ENCODE measurements at regions not wholly inside any gene's neighbourhood (a gene's known extent, or its start where the extent isn't known, plus 50 kb on each side); places are given as distances from the start of the nearest gene placed in this dataset.
"Not testable (repeated sequence)": the region's sequence is repeated elsewhere in the genome, so short reads cannot be mapped to it uniquely, and the experiment has no call there.

DNA sequence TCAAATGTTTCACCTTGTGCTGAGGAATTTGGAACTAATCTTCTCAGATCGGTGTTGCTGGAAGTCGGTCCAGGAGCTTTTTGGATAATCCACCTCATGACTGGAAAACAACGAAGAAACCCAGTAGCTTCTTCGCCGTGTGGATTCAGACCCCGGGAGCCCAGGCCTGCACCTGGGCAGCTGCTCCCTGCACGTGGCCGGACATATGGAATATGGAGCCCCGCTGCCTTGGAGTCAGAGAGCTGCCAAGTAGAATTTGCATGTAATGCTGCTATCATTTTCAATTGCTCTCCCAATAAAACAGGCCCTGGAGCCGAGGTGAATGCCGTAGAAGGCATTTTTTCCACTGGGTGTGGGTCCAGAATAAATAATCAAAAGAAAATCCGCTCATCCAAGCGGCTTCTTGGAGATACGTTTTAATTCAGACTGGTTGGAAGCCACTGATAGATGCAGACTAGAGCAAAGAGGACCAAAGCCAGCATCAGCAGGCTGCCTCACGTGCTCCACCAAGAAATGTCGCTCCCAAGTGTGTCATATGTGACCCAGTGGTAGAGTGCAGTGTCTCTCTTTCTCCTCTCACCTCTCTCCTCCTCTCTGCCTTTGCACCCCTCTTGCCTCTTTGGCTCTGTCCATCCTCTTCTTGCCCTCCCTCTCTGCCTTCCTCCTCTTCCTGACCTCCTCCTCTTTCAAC lies 115.3 kb downstream of the ZNF664 start:
- no peak overlapping the region for H3K4me3 ChIP-seq (ENCODE audit: low read depth, low read length)
- in situ Hi-C loops (cut with HindIII; ENCODE audit: low sequenced_read_pairs) = no loop called here
- TF ChIP-seq, protein P1, sequence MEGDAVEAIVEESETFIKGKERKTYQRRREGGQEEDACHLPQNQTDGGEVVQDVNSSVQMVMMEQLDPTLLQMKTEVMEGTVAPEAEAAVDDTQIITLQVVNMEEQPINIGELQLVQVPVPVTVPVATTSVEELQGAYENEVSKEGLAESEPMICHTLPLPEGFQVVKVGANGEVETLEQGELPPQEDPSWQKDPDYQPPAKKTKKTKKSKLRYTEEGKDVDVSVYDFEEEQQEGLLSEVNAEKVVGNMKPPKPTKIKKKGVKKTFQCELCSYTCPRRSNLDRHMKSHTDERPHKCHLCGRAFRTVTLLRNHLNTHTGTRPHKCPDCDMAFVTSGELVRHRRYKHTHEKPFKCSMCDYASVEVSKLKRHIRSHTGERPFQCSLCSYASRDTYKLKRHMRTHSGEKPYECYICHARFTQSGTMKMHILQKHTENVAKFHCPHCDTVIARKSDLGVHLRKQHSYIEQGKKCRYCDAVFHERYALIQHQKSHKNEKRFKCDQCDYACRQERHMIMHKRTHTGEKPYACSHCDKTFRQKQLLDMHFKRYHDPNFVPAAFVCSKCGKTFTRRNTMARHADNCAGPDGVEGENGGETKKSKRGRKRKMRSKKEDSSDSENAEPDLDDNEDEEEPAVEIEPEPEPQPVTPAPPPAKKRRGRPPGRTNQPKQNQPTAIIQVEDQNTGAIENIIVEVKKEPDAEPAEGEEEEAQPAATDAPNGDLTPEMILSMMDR (IDR thresholded peaks at IDR 0.05; ENCODE audit: low read depth, low read length) = no peak
- DNase-seq (ENCODE audit: low read depth, low spot score) = no peak

DNA sequence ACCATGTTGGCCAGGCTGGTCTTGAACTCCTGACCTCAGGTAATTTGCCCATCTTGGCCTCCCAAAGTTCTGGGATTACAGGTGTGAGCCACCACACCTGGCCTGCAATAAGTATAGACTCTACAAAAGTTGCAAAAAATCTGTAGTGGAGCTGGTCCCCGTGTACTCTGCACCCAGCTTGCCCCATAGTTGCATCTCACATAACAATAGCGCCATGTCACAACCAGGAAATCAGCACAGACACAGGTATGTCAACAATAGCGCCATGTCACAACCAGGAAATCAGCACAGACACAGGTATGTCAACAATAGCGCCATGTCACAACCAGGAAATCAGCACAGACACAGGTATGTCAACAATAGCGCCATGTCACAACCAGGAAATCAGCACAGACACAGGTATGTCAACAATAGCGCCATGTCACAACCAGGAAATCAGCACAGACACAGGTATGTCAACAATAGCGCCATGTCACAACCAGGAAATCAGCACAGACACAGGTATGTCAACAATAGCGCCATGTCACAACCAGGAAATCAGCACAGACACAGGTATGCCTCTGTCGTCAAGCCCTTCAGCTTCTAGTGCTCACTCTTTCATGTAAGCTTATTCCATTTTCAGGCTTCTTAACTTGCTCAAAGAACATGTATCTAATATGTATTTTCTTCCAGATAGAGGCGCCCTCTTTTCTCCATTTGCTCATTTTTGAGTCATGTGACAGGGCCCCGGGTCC lies 116.3 kb downstream of the ZNF664 start:
- H3K4me3 ChIP-seq (ENCODE audit: low read depth, low read length); in situ Hi-C loops (cut with HindIII; ENCODE audit: low sequenced_read_pairs); DNase-seq (ENCODE audit: low read depth, low spot score): not testable (repeated sequence)

DNA sequence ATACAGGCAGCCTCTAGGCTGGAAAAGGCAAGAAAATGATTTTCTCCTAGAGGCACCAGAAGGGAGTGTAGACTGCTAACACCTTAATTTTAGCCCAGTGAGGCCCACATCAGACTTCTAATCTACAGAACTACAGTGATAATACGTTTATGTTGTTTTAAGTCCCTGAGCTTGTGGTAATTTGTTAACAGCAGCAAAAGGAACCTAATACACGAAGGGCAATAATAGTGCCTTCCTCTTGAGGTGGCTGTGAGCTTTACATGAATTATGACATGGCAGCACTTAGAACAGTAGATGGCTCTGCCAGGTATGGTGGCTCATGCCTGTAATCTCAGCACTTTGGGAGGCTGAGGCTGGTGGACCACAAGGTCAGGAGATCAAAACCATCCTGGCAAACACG lies 118.8 kb downstream of the ZNF664 start:
- TF ChIP-seq, protein P1 (IDR thresholded peaks at IDR 0.05; ENCODE audit: low read depth, low read length) = no peak
- in situ Hi-C loops (cut with HindIII; ENCODE audit: low sequenced_read_pairs) = no loop called here
- H3K4me3 ChIP-seq (ENCODE audit: low read depth, low read length) = no peak overlapping the region
- DNase-seq (ENCODE audit: low read depth, low spot score) = no peak

DNA sequence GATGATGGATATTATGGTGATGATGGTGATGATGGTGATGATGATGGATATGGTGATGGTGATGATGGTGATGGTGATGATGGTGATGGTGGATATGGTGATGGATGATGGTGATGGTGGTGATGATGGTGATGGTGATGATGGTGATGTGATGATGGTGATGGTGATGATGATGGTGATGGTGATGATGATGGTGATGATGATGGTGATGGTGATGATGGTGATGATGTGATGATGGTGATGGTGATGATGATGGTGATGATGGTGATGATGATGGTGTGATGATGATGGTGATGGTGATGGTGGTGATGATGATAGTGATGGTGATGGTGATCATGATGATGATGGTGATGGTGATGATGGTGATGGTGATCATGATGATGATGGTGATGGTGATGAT lies 119.5 kb downstream of the ZNF664 start:
- DNase-seq (ENCODE audit: low read depth, low spot score); H3K4me3 ChIP-seq (ENCODE audit: low read depth, low read length); in situ Hi-C loops (cut with HindIII; ENCODE audit: low sequenced_read_pairs): not testable (repeated sequence)

DNA sequence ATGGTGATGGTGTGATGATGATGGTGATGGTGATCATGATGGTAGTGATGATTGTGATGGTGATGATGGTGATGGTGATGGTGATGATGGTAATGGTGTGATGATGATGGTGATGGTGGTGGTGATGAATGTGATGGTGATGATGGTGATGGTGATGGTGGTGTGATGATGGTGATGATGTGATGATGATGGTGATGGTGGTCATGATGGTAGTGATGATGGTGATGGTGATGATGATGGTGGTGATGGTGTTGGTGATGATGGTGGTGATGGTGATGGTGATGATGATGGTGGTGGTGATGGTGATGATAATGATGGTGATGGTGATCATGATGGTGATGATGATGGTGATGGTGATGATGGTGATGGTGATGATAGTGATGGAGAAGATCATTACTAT lies 120.3 kb downstream of the ZNF664 start:
- no peak overlapping the region for H3K4me3 ChIP-seq (ENCODE audit: low read depth, low read length)
- no peak for DNase-seq (ENCODE audit: low read depth, low spot score)
- in situ Hi-C loops (cut with HindIII; ENCODE audit: low sequenced_read_pairs) = no loop called here
- TF ChIP-seq, protein P1 (IDR thresholded peaks at IDR 0.05; ENCODE audit: low read depth, low read length) = no peak

DNA sequence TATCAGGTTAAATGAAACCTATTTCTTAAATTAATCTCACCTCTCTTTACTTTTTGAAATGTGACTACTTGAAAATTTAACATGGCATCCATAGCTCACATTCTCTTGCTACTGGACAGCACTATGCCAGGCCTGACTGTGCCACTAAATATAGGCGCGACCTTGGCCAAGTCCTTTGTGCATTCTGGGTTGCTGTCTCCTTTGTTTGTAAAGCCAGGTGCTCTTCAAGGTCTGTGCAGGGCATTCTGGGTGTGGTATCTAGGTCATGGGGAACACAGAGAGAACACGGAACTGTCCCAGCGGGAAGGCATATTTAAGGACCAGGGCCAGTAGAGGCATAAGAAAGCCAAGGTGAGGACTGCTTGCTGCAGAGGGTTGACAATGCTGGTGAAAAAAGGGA lies 121.2 kb downstream of the ZNF664 start:
- no peak for DNase-seq (ENCODE audit: low read depth, low spot score)
- TF ChIP-seq, protein P1 (IDR thresholded peaks at IDR 0.05; ENCODE audit: low read depth, low read length) = no peak
- no peak overlapping the region for H3K4me3 ChIP-seq (ENCODE audit: low read depth, low read length)
- in situ Hi-C loops (cut with HindIII; ENCODE audit: low sequenced_read_pairs) = no loop called here

DNA sequence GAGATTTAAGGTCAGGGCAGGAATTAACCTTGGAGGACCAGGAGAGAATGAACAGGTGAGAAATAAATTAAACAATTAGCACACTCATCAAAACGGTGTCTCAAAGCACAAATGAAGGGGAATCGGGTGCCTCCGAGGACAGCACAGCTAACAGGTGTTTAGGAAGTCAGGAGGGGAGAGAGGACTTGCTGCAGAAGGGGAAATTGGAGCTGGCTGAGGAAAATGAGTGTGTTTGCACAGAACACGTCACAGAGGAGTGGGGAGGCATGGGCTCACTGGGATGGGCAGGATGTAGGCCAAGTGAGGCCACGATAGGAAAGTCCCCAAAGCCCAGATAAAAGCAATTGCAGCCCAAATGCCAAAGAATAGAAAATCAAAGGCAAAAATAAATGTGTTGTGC lies 121.7 kb downstream of the ZNF664 start:
- TF ChIP-seq, protein P1 (IDR thresholded peaks at IDR 0.05; ENCODE audit: low read depth, low read length) = no peak
- DNase-seq (ENCODE audit: low read depth, low spot score) = no peak
- in situ Hi-C loops (cut with HindIII; ENCODE audit: low sequenced_read_pairs) = no loop called here
- no peak overlapping the region for H3K4me3 ChIP-seq (ENCODE audit: low read depth, low read length)
